ENCODE measurements at regions not wholly inside any gene's neighbourhood (a gene's known extent, or its start where the extent isn't known, plus 50 kb on each side); places are given as distances from the start of the nearest gene placed in this dataset.

GRCh38 chr21:43364261-43364510 lies 62.7 kb downstream of the SIK1 start:
- no peak for DNase-seq

DNA sequence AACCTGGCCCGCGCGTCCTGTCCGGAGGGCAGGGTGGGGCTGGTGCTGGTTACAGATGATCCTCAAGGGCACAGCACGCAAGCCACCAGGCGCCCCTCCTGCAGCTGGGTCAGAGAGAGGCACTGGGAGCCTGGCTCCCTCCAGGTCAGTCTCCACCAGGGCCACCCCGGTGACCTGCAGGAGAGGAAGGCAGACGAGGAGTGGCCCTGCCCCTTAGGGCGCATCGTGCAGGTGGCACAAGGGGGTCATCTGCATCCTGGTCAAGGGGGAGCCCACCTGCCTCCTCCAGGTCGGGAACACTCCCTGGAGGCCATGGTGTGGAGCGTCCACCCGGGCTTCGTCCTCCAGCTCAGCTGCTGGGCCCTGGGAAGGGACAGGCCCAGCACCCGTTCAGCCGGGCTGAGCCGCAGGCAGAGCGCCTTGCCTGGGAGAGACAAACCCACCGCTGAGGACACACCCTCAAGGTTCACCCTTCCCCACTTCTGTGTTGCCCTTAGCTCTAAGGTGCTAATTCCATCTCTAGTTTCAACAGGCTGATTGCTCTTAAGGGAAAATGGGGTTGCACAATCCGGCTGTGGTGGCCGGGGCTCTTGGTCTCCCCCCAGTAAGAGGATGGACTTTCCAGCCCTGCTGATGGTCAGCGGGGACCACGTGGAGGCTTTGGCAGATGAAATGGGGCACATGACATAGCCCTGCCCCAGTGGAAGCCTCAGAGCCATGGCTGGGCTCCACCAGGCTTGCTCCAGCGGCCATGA lies 63.2 kb downstream of the SIK1 start:
- DNase-seq, result no peak

DNA sequence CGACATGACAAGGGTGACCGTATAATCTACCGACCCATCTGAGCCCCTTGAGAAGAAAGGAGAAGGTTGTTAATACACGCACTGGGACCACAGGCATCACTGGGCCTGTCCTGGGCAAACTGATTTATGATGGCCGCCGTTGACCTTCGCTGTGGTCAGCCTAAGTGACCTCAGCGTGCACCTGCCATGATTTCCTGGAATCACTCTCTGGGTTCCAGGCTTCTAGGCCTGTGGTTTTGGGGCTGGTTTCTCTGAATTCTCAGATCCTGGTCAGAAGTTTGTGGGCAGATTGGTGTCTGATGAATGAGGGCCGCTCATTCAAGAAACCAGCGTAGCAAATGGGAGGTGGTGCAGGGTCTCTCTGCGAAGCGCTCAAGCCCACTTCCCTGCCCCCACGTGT lies 64.0 kb downstream of the SIK1 start:
- DNase-seq, result no peak

DNA sequence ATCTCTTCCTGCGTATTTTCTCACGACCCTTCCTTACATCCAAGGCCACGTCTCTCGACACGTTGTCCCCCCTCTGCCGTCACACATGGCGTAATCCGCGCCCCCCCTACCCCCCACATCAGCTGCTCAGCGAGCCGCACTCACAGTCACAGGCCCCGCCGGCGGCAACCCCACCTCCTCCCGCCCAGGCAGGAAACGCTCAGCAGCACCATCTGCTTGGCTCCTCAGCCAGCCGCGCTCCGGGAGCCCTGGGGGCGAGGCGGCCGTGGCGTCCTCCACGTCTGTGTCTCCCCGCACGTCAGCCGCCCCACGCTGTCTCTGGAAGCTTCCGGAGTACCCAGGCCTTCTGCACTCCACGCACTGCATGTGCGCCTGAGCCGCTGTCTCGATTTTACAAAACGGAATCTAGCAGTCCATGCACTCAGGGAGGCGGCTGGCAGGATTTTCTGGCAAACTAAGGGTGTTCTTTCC lies 64.6 kb downstream of the SIK1 start:
- peak; percentile 28 to 78 for DNase-seq

- no peak for DNase-seq
Measured at GRCh38 chr21:43361493-43362296, 65.2 kb downstream of the SIK1 start.

DNA sequence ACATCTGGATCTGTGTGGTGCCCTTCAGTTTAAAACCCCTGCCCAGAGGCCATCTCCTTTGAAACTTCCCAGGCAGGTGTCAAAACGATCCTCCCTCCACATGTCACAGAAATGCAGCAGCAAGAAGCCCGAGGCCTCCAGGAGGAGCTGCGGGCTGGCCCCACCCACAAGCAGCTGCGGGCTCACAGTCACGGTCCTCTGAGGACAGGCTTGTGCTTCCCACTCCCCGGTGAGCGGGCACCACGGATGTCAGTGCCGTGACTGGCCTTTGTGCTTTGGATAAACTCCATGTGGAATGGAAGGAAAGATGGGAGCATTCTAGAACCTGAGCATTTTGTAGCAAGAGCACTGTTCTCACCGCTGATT lies 65.8 kb downstream of the SIK1 start:
- DNase-seq, result peak in 1 of 2 donors; percentile 19

DNA sequence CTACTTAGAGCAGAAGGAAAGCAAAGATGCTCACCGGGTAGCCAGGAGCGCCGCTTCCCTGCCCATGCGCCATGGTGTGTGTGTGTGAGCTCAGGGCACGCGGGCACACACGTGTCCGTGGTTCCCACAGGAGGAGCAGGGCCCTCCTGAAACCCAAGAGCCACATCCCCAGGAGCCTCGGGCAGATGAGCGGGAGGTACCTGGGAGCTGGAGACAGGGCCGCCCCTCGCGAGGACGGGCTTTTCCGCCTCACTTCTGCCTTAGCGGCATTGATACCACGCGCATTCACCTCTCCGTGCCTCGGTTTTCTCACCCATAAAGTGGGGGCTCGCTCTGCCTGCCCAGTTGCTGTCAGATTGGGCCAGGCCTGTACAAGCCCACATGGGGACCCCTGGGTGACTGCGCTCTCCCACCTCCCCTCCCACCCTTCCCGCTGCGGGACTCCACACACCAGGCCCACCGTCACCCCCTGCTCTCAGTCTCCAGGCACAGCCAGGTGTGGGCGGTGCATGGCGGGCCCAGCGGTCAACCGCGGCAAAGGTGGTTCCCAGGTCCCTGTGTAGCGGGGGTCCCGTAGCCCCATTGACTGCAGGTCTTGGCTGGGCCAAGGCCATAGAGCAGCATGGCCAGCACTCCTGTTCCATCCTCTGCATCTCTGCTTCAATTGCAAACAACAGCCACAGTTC lies 66.3 kb downstream of the SIK1 start:
- DNase-seq, result no peak

DNA sequence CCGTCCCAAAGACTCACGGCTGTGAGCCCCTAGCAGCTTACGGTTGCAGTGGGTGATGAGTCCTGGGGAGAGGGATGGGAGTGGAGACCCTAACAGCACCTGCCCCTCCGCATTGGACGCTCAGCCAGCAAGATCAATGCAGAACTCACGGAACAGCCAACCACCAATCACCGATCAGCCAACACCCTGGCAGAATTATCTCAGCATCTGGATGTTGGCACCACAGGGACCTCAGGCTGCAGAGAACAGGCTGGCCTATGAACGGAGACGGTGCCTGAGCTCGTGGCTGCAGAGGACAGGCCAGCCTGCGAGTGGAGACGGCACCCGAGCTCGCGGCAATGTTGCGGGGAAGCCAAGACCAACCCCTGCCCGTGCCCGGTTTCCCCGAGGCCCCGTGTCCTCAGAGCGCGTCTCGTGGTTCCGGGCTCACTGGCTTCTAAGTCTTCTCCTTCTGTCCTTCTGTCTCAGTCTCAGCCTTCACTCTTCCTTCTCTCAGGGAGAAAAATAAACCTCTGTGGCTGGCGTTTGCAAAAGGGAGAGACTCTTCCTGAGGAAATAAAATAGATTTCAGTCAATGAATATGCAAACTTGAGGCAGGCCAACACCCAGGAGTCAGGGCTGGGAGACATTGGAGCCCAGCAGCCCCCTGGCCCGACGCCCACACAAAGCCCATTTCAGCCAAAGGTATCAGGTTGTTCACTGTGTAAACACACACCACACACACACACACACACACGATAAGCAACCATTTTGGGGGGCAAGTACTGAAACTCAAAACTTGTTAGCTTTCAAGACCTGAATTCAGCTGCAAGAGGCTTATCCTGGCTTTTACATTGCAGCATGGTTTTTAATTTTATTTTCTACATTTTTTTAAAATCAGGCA lies 67.8 kb downstream of the SIK1 start:
- no peak for DNase-seq

DNA sequence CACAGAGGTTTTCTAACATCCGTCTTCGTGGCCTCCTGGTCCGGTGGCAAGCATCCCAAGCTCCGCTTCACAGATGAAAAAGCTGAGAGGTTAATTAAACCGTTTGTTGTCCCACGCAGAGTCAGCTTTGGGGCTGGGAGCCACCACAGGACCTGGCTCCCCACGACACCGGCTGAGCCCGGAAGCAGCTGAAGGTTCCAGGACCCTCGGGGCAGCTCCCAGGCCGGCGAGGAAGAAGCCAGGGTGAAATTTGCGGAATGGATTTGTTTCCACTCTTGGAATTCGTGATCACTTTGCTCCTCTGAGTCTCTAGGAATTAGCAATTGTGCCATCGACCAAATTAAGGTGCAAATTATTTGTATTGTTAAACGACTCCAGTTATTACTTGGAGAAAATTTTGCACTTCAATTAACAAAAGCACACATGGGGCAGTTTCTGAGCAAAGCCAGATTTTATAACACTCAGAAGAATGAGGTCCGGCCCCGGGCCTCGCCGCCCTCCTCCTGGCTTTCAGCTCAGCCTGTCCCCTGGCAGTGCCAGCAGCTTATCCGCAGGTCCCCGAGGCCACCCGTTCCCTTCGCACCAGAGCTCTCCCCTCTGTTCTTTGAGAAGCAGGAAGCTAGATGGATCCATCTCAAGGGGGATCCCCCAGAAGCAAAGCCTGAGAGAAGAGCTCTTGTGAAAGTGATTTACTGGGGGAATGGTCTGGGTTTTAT lies 69.1 kb downstream of the SIK1 start:
- DNase-seq, result no peak

- DNase-seq, result no peak
Measured at GRCh38 chr21:43355925-43356289, 71.0 kb downstream of the SIK1 start.

GRCh38 chr21:43355266-43355924 lies 71.5 kb downstream of the SIK1 start:
- no peak for DNase-seq

DNA sequence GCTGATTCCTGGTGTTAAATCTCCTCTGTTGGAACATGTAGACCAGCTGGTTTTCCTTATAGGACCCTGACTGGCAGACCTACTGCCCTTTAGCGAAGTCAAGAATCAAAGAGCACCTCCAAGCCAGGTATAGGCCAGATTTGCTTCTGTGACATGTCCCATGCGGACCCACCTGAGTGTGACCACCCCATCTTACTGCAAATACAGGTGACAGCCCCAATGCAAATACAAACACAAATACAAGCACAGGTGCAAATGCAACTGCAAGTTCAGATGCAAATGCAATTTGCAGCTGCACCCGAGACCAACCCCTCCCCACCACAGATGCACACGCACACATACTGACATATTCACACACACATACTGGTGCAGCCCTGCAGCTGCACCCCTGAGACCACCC lies 72.3 kb downstream of the SIK1 start:
- DNase-seq, result no peak

- DNase-seq, result no peak
Measured at GRCh38 chr21:43354026-43354420, 72.9 kb downstream of the SIK1 start.

DNA sequence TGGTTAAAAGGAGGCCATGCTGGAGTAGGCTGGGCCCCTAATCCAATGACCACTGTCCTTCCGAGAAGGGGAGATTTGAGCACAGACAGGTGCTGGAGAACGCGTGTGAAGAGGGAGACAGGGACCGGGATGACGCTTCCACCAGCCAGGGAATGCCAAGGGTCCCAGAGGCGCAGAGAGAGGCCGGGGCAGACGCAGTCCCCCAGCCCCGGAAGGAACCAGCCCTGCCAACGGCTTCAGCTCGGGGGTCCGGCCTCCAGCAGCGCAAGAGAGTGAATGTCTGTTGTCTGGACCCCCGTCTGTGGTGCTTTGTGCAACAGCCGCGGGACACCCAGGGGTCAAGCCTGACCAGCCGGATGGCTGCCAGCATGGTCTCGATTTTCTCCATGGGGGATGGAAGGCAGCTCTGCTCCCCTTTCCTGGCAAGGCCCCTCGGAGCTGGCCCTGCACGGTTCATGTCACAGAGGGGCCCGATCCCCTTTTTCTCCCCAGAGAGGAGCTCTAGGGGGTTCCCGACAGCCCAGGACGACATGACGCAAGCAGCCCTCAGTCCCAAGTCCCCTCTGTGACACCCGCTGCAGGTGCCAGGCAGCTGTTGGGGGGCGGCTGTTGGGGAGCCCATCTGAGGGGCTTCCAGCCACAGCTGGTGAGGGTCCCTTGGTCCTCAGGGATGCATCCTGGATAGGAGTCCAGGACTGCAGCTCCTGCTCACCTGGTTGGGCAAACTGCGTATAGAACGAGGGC lies 73.5 kb downstream of the SIK1 start:
- no peak for DNase-seq

GRCh38 chr21:43352568-43353281 lies 74.2 kb downstream of the SIK1 start:
- peak in 1 of 2 donors; percentile 32 for DNase-seq

- DNase-seq, result no peak
Measured at GRCh38 chr21:43352154-43352537, 74.8 kb downstream of the SIK1 start.

DNA sequence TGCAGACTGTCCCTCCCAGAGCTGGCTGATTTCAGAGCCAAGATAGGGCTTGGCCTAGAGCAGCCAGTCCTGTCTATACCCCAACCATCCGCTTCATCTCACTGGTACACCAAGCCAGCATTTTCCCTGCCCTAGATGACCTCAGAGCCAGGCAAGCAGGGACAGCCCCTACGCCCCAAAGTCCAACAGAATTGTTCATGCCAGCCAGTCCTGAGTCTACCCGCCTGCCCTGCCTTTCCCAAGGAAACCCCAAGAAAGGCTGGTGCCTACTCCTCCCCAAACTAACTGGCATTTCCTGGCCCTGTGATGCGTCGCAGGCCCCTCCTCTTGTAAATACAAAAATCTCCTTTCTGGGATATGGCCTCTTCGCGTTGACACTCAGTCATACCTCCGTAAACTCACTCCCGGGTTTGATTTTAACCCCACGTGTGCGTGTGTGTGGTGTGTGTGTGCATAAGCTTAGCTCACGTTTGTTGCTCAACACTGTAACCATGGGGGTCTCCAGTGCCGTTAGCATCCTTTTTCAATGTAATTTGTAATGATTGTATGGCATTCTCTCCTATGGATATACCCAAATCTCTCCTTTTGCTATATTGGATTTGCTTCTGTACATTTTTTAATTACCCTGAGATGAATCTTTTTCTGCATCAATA lies 75.3 kb downstream of the SIK1 start:
- DNase-seq, result no peak

DNA sequence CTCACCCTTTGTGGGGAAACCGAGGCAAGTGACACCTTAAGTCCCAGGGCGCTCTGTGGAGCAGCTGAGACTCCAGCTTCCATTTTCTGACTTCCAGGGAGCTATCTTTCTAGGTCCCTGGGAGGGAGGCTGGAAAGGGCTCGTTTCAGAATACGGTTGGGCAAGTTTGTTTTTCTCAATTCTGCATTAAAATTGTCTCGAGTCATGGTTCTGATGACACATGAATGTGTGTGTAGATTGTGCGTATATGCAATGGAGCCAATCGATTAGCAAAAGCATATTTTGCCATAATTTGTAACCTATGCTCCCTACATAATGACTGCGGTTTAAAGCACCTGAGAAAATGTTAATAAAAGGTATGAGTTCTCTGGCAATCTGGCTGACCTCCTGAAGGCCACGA lies 77.3 kb downstream of the SIK1 start:
- DNase-seq, result no peak

- no peak for DNase-seq
Measured at GRCh38 chr21:43348801-43349261, 78.1 kb downstream of the SIK1 start.
